ENCODE measurements at regions not wholly inside any gene's neighbourhood (a gene's known extent, or its start where the extent isn't known, plus 50 kb on each side); places are given as distances from the start of the nearest gene placed in this dataset.
A peak's percentile ranks its signal among the peaks of the same experiment; 100 is the strongest.
"Not testable (repeated sequence)": the region's sequence is repeated elsewhere in the genome, so short reads cannot be mapped to it uniquely, and the experiment has no call there.

- Histone ChIP-seq H3K27me3 (ENCODE audit: insufficient read depth, low read depth, severe bottlenecking) (peaks cover 16% of the 10 kb centered on the region), H3K9me3 (ENCODE audit: severe bottlenecking) (no peaks in the 10 kb centered on the region), H3K36me3 (no peaks in the 10 kb centered on the region), H3K4me3 (ENCODE audit: low read depth, low read length) (no peak overlapping the region), H3K27ac (no peak overlapping the region)
- peak; percentile 31 for DNase-seq
- TF ChIP-seq CTCF (IDR thresholded peaks at IDR 0.05; ENCODE audit: low read depth, low read length) = peak; percentile 75
These were observed 330.9 kb downstream of the S1PR1 start for GRCh38 chr1:101567582-101568189.

- no peak for DNase-seq
These were observed 350.9 kb downstream of the S1PR1 start for GRCh38 chr1:101587741-101588140.

GRCh38 chr1:101588677-101589076, 351.9 kb downstream of the S1PR1 start:
- TF ChIP-seq CTCF (IDR thresholded peaks at IDR 0.05; ENCODE audit: low read depth, low read length) = no peak
- Histone ChIP-seq H3K4me3 (ENCODE audit: low read depth, low read length) (no peak overlapping the region), H3K27me3 (ENCODE audit: insufficient read depth, low read depth, severe bottlenecking) (peaks cover 26% of the 10 kb centered on the region), H3K27ac (no peak overlapping the region), H3K9me3 (ENCODE audit: severe bottlenecking) (no peaks in the 10 kb centered on the region), H3K36me3 (no peaks in the 10 kb centered on the region)
- DNase-seq = no peak

More at GRCh38 chr1:101587741-101588140, 350.9 kb downstream of the S1PR1 start:
- TF ChIP-seq CTCF (IDR thresholded peaks at IDR 0.05; ENCODE audit: low read depth, low read length) = no peak
- Histone ChIP-seq H3K9me3 (ENCODE audit: severe bottlenecking) (no peaks in the 10 kb centered on the region), H3K4me3 (ENCODE audit: low read depth, low read length) (no peak overlapping the region), H3K27me3 (ENCODE audit: insufficient read depth, low read depth, severe bottlenecking) (peaks cover 28% of the 10 kb centered on the region), H3K27ac (no peak overlapping the region), H3K36me3 (no peaks in the 10 kb centered on the region)

- H3K4me3 ChIP-seq (ENCODE audit: low read depth, low read length) = no peak overlapping the region
- no peak overlapping the region for H3K27ac ChIP-seq
- H3K36me3 ChIP-seq = no peaks in the 10 kb centered on the region
- H3K9me3 ChIP-seq (ENCODE audit: severe bottlenecking) = no peaks in the 10 kb centered on the region
- peaks cover 34% of the 10 kb centered on the region for H3K27me3 ChIP-seq (ENCODE audit: insufficient read depth, low read depth, severe bottlenecking)
- DNase-seq = no peak
- TF ChIP-seq CTCF (IDR thresholded peaks at IDR 0.05; ENCODE audit: low read depth, low read length) = no peak
These were observed 356.0 kb downstream of the S1PR1 start for GRCh38 chr1:101592845-101593244.

GRCh38 chr1:101595881-101596374, 359.1 kb downstream of the S1PR1 start:
- no peak overlapping the region for H3K27ac ChIP-seq
- peaks cover 29% of the 10 kb centered on the region for H3K27me3 ChIP-seq (ENCODE audit: insufficient read depth, low read depth, severe bottlenecking)
- no peaks in the 10 kb centered on the region for H3K9me3 ChIP-seq (ENCODE audit: severe bottlenecking)
- no peak for DNase-seq
- TF ChIP-seq CTCF (IDR thresholded peaks at IDR 0.05; ENCODE audit: low read depth, low read length) = no peak
- H3K36me3 ChIP-seq = no peaks in the 10 kb centered on the region
- H3K4me3 ChIP-seq (ENCODE audit: low read depth, low read length) = no peak overlapping the region

GRCh38 chr1:101600615-101601014, 363.8 kb downstream of the S1PR1 start:
- H3K4me3 ChIP-seq (ENCODE audit: low read depth, low read length); DNase-seq; H3K9me3 ChIP-seq (ENCODE audit: severe bottlenecking); H3K27ac ChIP-seq; H3K36me3 ChIP-seq: not testable (repeated sequence)
- H3K27me3 ChIP-seq (ENCODE audit: insufficient read depth, low read depth, severe bottlenecking) = peaks cover 22% of the 10 kb centered on the region
